ENCODE measurements at regions not wholly inside any gene's neighbourhood (a gene's known extent, or its start where the extent isn't known, plus 50 kb on each side); places are given as distances from the start of the nearest gene placed in this dataset.
"Not testable (repeated sequence)": the region's sequence is repeated elsewhere in the genome, so short reads cannot be mapped to it uniquely, and the experiment has no call there.

GRCh38 chr22:16090991-16091390, 401.2 kb downstream of the POTEH start:
- not testable (repeated sequence) for ATAC-seq, DNase-seq
- intact Hi-C loops (cut with DNase I, micrococcal nuclease), result loop anchor here in 1 of 2 donors (10.0 kb wide), 1 partner anchor 56 kb away; no protein-coding TSS in a partner anchor

DNA sequence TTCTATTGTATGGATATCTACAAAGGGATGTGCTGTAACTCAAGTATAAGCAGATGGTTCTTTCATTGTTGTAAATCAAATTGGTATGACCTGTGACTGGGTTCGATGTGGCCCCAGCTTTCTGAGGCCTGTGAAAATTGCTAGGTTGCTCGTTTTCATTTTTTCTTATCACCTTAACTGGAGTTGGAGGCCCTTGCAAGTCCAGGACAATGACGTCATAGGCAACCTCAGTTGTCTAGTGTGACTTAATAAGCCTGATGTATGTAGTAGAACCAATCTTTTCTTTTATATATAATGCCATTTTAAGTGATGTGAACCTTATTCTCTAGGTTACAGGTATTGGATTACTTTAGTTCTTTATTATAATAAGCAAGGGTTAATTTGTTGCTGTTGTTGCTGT, 415.3 kb downstream of the POTEH start:
- intact Hi-C loops (cut with DNase I, micrococcal nuclease); ATAC-seq; DNase-seq: not testable (repeated sequence)

DNA sequence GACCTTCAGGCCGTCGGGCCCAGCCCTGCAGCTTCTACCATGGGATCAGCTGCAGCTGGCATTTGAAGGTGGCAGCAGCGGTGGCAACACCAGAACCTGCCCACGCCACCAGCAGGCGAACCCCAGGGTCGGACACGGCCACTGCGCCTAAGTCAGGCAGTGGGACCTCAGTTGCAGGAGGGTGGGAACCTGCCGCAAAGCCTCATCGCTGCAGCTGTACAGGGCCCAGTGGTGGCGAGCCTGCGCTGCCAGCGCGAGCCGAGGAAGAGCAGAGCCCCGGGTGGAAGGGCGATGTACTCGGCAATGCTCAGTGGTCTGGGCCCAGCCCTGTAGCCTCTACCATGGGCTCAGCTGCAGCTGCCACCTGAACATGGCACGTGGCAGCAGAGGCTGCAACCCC, 441.6 kb downstream of the POTEH start:
- ATAC-seq; DNase-seq; intact Hi-C loops (cut with DNase I, micrococcal nuclease): not testable (repeated sequence)

DNA sequence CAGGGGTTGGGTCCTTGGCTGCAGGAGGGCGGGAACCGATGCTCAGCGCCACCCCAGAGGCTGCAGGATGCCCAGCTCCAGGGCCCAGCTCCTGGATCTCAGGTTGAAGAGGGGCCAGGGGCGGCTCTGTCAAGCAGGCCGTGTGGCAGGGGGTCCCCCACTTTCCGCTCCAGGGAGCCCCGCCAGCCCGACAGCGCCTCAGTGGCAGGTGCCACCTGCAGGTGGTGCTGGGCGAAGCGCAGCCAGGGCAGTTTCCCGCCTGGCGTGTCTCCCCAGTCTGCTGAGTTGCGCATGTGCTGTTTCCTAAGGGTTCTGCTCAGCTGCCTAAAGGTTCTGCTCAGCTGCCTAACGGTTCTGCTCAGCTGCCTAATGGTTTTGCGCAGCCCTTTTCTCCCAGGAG, 442.1 kb downstream of the POTEH start:
- no peak for ATAC-seq
- DNase-seq, result no peak
- intact Hi-C loops (cut with DNase I, micrococcal nuclease), result no loop called here

DNA sequence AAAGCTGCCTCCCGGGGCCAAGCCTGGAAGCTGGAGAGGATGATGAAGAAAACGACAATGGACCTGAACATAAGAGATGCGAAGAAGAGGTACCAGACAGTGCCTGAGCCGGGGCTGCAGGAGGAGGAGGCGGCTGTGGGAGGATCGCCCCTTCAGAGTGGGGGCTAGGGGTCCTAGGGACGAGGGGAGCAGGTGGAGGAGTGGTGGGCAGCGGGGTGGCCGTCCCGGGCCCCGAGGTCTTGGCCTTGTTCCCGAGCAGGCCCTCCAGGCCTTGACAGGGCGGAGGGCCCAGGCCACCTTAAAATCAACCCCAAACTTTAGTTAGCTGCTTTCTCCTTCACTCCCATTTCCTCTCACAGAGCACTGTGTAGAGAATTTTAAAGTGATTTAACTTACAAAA, 442.8 kb downstream of the POTEH start:
- ATAC-seq; DNase-seq; intact Hi-C loops (cut with DNase I, micrococcal nuclease): not testable (repeated sequence)

- ATAC-seq; DNase-seq; intact Hi-C loops (cut with DNase I, micrococcal nuclease): not testable (repeated sequence)
Measured at GRCh38 chr22:16146101-16146500, 446.5 kb downstream of the CCT8L2 start.

GRCh38 chr22:16146916-16147315, 445.7 kb downstream of the CCT8L2 start:
- ATAC-seq; intact Hi-C loops (cut with DNase I, micrococcal nuclease): not testable (repeated sequence)
- peak in 1 of 2 donors; percentile 5 for DNase-seq

DNA sequence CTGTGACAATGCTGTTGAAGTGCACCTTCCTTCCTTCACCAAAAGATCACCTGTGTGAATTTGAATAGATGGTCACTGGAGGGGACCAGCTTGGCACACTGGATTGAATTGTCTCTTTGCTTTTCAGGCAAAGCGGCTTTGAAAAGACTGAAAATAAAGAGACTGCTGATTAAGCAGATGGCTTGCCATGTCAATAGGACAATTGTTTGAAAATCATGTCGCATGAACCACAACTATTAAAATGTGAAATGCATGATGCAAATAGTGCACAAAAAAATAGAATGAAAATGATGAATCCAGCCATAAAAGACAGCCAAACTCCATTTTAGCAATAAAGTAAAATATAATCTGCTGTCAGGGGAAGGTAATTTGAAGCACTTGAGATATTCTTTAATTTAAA, 415.3 kb downstream of the CCT8L2 start:
- intact Hi-C loops (cut with DNase I, micrococcal nuclease); DNase-seq; ATAC-seq: not testable (repeated sequence)

DNA sequence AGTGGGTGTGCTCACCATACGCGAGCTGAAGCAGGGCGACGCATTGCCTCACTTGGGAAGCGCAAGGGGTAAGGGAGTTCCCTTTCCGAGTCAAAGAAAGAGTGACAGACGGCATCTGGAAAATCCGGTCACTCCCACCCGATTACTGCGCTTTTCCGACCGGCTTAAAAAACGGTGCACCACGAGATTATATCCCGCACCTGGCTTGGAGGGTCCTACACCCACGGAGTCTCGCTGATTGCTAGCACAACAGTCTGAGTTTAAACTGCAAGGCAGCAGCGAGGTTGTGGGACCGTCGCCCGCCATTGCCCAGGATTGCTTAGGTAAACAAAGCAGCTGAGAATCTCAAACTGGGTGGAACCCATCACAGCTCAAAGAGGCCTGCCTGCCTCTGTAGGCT, 408.7 kb downstream of the CCT8L2 start:
- intact Hi-C loops (cut with DNase I, micrococcal nuclease); DNase-seq; ATAC-seq: not testable (repeated sequence)

Data from left colon (tissue), 2 donors.